ENCODE measurements at regions not wholly inside any gene's neighbourhood (a gene's known extent, or its start where the extent isn't known, plus 50 kb on each side); places are given as distances from the start of the nearest gene placed in this dataset.

- Histone ChIP-seq H3K4me1 (ENCODE audit: control insufficient read depth in 1 of 2, insufficient read depth in 1 of 2, low read depth in 1 of 2, low read length in 1 of 2) (no peaks in the 10 kb centered on the region), H3K27ac (no peak overlapping the region), H3K27me3 (no peaks in the 10 kb centered on the region), H3K36me3 (no peaks in the 10 kb centered on the region), H3K9me3 (no peaks in the 10 kb centered on the region), H3K4me3 (ENCODE audit: low read depth in 1 of 2, low read length in 1 of 2) (no peak overlapping the region)
- TF ChIP-seq CTCF (IDR thresholded peaks at IDR 0.05) = no peak
Measured at GRCh38 chr4:188450571-188450970, 311.3 kb downstream of the TRIML1 start.

DNA sequence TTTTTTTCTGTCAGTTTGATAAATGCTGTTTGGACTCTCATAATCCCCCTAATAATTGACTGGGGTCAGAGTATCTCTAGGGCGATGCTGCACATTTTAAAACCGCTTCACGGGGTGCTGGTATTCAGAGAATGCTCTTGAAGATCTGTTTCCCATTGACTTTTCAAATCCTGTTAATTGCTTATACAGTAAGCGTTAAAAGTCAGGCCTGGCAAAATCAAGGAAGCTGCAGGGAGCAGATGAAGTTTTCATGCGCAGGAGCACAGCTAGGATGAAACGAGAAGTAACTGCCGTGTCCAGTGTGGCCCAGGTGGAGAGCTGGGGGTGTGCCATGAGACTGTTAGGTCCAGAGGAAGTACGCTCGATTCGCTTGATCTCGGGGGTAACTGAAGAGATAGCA, 312.9 kb downstream of the TRIML1 start:
- Histone ChIP-seq H3K4me3 (ENCODE audit: low read depth in 1 of 2, low read length in 1 of 2) (no peak overlapping the region), H3K9me3 (no peaks in the 10 kb centered on the region), H3K36me3 (no peaks in the 10 kb centered on the region), H3K4me1 (ENCODE audit: control insufficient read depth in 1 of 2, insufficient read depth in 1 of 2, low read depth in 1 of 2, low read length in 1 of 2) (no peaks in the 10 kb centered on the region), H3K27ac (no peak overlapping the region), H3K27me3 (no peaks in the 10 kb centered on the region)
- TF ChIP-seq CTCF (IDR thresholded peaks at IDR 0.05) = no peak

DNA sequence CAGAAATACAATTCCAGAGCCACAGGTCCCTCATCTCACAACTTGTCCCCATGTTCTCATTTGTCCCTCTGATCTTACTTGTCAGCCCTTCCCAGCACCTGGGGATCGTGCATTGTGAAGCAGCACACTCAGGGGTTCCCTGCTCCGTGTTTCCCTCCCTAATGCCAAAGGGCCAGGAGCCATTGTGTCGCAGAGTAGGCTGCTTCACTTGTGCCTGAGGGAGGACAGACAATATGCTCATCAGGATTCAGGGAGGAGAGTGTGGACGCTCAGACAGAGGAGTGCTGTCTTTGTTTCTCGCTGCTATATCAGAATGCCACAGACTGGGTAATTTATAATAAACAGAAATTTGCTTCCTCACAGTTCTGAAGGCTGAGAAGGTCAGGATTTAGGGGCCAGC, 315.3 kb downstream of the TRIML1 start:
- H3K4me1 ChIP-seq (ENCODE audit: control insufficient read depth in 1 of 2, insufficient read depth in 1 of 2, low read depth in 1 of 2, low read length in 1 of 2) = no peaks in the 10 kb centered on the region
- TF ChIP-seq CTCF (IDR thresholded peaks at IDR 0.05) = no peak
- H3K36me3 ChIP-seq = no peaks in the 10 kb centered on the region
- no peaks in the 10 kb centered on the region for H3K9me3 ChIP-seq
- no peak overlapping the region for H3K4me3 ChIP-seq (ENCODE audit: low read depth in 1 of 2, low read length in 1 of 2)
- H3K27ac ChIP-seq = no peak overlapping the region
- H3K27me3 ChIP-seq = no peaks in the 10 kb centered on the region

DNA sequence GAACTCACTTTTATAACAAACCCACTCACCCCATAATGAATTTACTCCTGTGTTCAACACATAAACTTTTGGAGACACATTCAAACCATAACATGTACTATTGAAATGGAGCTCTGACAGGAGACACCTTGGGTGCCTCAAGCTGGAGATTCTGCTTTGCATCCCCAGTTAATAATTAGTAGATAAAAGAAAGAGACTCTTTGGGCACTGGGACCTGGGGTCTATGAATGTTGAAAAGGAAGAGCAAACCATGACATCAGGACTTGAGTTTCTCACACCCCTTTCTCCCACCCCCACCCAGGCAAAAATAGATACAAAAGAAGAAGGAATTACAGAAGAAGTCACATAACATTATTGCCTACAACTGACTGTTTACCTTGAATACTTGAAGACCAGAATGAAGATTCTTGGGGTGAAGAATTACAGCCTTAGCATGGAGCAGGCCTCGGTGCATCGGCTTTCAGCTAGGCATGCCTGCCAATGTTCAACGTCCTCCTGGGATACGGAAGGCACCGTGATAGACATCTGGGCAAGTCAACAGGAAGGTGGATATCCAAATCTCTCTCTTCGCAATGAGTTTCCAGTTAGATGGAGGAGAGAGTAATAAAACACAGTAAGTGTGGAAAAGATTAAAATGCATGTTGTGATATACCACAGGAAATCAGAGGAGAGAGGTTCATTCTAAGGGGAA, 316.0 kb downstream of the TRIML1 start:
- no peaks in the 10 kb centered on the region for H3K9me3 ChIP-seq
- H3K4me3 ChIP-seq (ENCODE audit: low read depth in 1 of 2, low read length in 1 of 2) = no peak overlapping the region
- H3K27me3 ChIP-seq = no peaks in the 10 kb centered on the region
- H3K36me3 ChIP-seq = no peaks in the 10 kb centered on the region
- H3K4me1 ChIP-seq (ENCODE audit: control insufficient read depth in 1 of 2, insufficient read depth in 1 of 2, low read depth in 1 of 2, low read length in 1 of 2) = no peaks in the 10 kb centered on the region
- no peak for TF ChIP-seq CTCF (IDR thresholded peaks at IDR 0.05)
- no peak overlapping the region for H3K27ac ChIP-seq

GRCh38 chr4:188459381-188459780, 320.1 kb downstream of the TRIML1 start:
- H3K4me1 ChIP-seq (ENCODE audit: control insufficient read depth in 1 of 2, insufficient read depth in 1 of 2, low read depth in 1 of 2, low read length in 1 of 2) = no peaks in the 10 kb centered on the region
- H3K9me3 ChIP-seq = no peaks in the 10 kb centered on the region
- H3K36me3 ChIP-seq = no peaks in the 10 kb centered on the region
- TF ChIP-seq CTCF (IDR thresholded peaks at IDR 0.05) = no peak
- no peak overlapping the region for H3K4me3 ChIP-seq (ENCODE audit: low read depth in 1 of 2, low read length in 1 of 2)
- no peaks in the 10 kb centered on the region for H3K27me3 ChIP-seq
- no peak overlapping the region for H3K27ac ChIP-seq

Measured in neutrophil (primary cell).